A549 (cell line): ENCODE measurements at regions not wholly inside any gene's neighbourhood (a gene's known extent, or its start where the extent isn't known, plus 50 kb on each side); places are given as distances from the start of the nearest gene placed in this dataset.

Experiments
- ATAC-seq, 2 experiments: fragments of 200-7000 bp in 1 of 2; fragments of >200 bp in 1 of 2; cut with Nextera tagmentation in 1 of 2; cut with Tn5 transposase in 1 of 2; 3 replicates each; pipeline versions ENCODE4 v1.8.0 to v1.9.1; 2018 to 2020; ENCODE audit warnings: mild to moderate bottlenecking in 1 of 2, moderate library complexity in 1 of 2
- CTCF ChIA-PET: fragments of 300-600 bp; sonication (Branson Sonifier 250); formaldehyde crosslinking; extraction: SDS; loops from one replicate; lab custom pipeline; 2021; ENCODE audit warnings: antibody characterized with exemption, inconsistent platforms; lab: Yijun Ruan, JAX
- POLR2A ChIA-PET: fragments of 350-600 bp; formaldehyde crosslinking; extraction: SDS; loops from one replicate; lab custom pipeline; 2021; ENCODE audit warnings: antibody characterized with exemption, inconsistent platforms; lab: Yijun Ruan, JAX
- DNase-seq, 2 experiments: peaks; one replicate each; pipeline versions ENCODE4 v3.0.0 to v3.0.0-alpha.2; 2011 to 2016; ENCODE audit warnings: low read depth in 1 of 2, low spot score in 1 of 2
- FAIRE-seq: peaks from 2 replicates; lab custom pipeline; 2011; peaks lifted over from hg19 to GRCh38; lab: Jason Lieb, UNC
- H3K27ac ChIP-seq, 2 experiments: fragments of >200 bp; sonication (Bioruptor Twin); formaldehyde crosslinking; 3 replicates each; pipeline ENCODE4 v1.5.1; 2016 to 2017
- H3K4me1 ChIP-seq: fragments of >200 bp; sonication (Bioruptor Twin); formaldehyde crosslinking; 3 replicates; pipeline ENCODE4 v1.6.1; 2016
- H3K4me2 ChIP-seq: fragments of >200 bp; sonication (Bioruptor Twin); formaldehyde crosslinking; 3 replicates; pipeline ENCODE4 v1.6.1; 2016
- H3K4me3 ChIP-seq: fragments of >200 bp; sonication (Bioruptor Twin); formaldehyde crosslinking; 3 replicates; pipeline ENCODE4 v1.5.1; 2016
- H3K9me3 ChIP-seq: fragments of >200 bp; sonication (Bioruptor Twin); formaldehyde crosslinking; 3 replicates; pipeline ENCODE4 v1.6.1; 2016
- CBX2 ChIP-seq: fragments of 200-600 bp; sonication (generic); IDR thresholded peaks from 2 replicates; pipeline ENCODE4 v1.6.1; 2016; ENCODE audit warnings: low read depth, mild to moderate bottlenecking, borderline replicate concordance
- CHD2 ChIP-seq: fragments of 150-350 bp; IDR thresholded peaks from 2 replicates; pipeline ENCODE4 v1.6.1; 2014; ENCODE audit warnings: low read length; ENCODE audit not compliant: partially characterized antibody
- EHF ChIP-seq: fragments of 250-450 bp; sonication (Bioruptor Pico); IDR thresholded peaks from 2 replicates; pipeline ENCODE4 v1.5.0; 2020; ENCODE audit warnings: mild to moderate bottlenecking
- ELK1 ChIP-seq: fragments of 150-350 bp; IDR thresholded peaks from 2 replicates; pipeline ENCODE4 v1.6.1; 2014; ENCODE audit warnings: low read depth, mild to moderate bottlenecking, low read length
- FOSL2 ChIP-seq, 2 experiments: fragments of 450-650 bp in 1 of 2; fragments of >200 bp in 1 of 2; sonication (Bioruptor Twin) in 1 of 2; formaldehyde crosslinking; IDR thresholded peaks; 2 replicates each; pipeline versions ENCODE4 v1.5.0 to v1.6.1; 2016 to 2020; ENCODE audit warnings: mild to moderate bottlenecking in 1 of 2, moderate library complexity in 1 of 2
- FOXS1 ChIP-seq: fragments of 250-450 bp; sonication (Bioruptor Pico); IDR thresholded peaks from 2 replicates; pipeline ENCODE4 v1.5.0; 2020; ENCODE audit warnings: mild to moderate bottlenecking, moderate library complexity
- GATA3 ChIP-seq: IDR thresholded peaks from 2 replicates; pipeline ENCODE4 v1.6.1; 2012; ENCODE audit warnings: borderline replicate concordance
- HES2 ChIP-seq: fragments of >200 bp; sonication (Bioruptor Twin); formaldehyde crosslinking; IDR thresholded peaks from 2 replicates; pipeline ENCODE4 v1.6.1; 2016
- KDM1A ChIP-seq: fragments of 200-600 bp; sonication (generic); IDR thresholded peaks from 2 replicates; pipeline ENCODE4 v1.6.1; 2016; ENCODE audit warnings: low read depth, mild to moderate bottlenecking
- KDM5A ChIP-seq: fragments of 200-600 bp; sonication (generic); IDR thresholded peaks from 2 replicates; pipeline ENCODE4 v1.6.1; 2016; ENCODE audit warnings: antibody characterized with exemption, mild to moderate bottlenecking
- NFE2L2 ChIP-seq: fragments of 150-350 bp; conservative IDR thresholded peaks from 2 replicates; pipeline ENCODE4 v1.6.1; 2014; ENCODE audit warnings: low read length
- NPAS2 ChIP-seq: fragments of 250-450 bp; sonication (Bioruptor Pico); IDR thresholded peaks from 2 replicates; pipeline ENCODE4 v1.8.0; 2022; ENCODE audit warnings: mild to moderate bottlenecking, moderate library complexity, borderline replicate concordance
- NR3C1 ChIP-seq: fragments of >200 bp; sonication (Bioruptor Twin); formaldehyde crosslinking; IDR thresholded peaks from 3 replicates; pipeline ENCODE4 v1.6.1; 2017
- PBX3 ChIP-seq: IDR thresholded peaks from 2 replicates; pipeline ENCODE4 v1.6.1; 2012
- RCOR1 ChIP-seq: fragments of 150-350 bp; IDR thresholded peaks from 2 replicates; pipeline ENCODE4 v1.6.1; 2014; ENCODE audit warnings: antibody characterized with exemption, low read length, low read depth
- REST ChIP-seq: fragments of 200-600 bp; sonication (generic); IDR thresholded peaks from 2 replicates; pipeline ENCODE4 v1.6.1; 2016; ENCODE audit warnings: antibody characterized with exemption, mild to moderate bottlenecking, moderate library complexity
- RFX5 ChIP-seq: fragments of 450-650 bp; IDR thresholded peaks from 2 replicates; pipeline ENCODE4 v1.7.1; 2014; ENCODE audit warnings: antibody characterized with exemption, mild to moderate bottlenecking, moderate library complexity
- SMC3 ChIP-seq: fragments of >200 bp; sonication (Bioruptor Twin); formaldehyde crosslinking; IDR thresholded peaks from 3 replicates; pipeline ENCODE4 v1.6.1; 2018; ENCODE audit warnings: inconsistent platforms
- USF2 ChIP-seq: fragments of 450-650 bp; IDR thresholded peaks from 2 replicates; pipeline ENCODE4 v1.6.1; 2014; ENCODE audit warnings: antibody characterized with exemption
- ZC3H11A ChIP-seq: fragments of 450-650 bp; IDR thresholded peaks from 2 replicates; pipeline ENCODE4 v1.6.1; 2014; ENCODE audit warnings: antibody characterized with exemption, mild to moderate bottlenecking
- ZFP36 ChIP-seq: fragments of 450-650 bp; IDR thresholded peaks from 2 replicates; pipeline ENCODE4 v1.6.1; 2014; ENCODE audit warnings: borderline replicate concordance; ENCODE audit not compliant: partially characterized antibody
- ZSCAN20 ChIP-seq: fragments of 250-450 bp; sonication (Bioruptor Pico); IDR thresholded peaks from 2 replicates; pipeline ENCODE4 v1.8.0; 2022; ENCODE audit warnings: mild to moderate bottlenecking, moderate library complexity
- WGBS: methylation state at CpG from one replicate; pipeline ENCODE4 v1.1.6; 2017; ENCODE audit errors: missing lambda C conversion rate; 5-methylcytosine and 5-hydroxymethylcytosine counted together

- 68% methylated on average over 5 of the region's 5 CpGs for WGBS
- FAIRE-seq (no peak), ATAC-seq (no peak), DNase-seq (no peak)
- H3K27ac ChIP-seq, result no peak overlapping the region
- H3K4me3 ChIP-seq, result no peak overlapping the region
- ChIA-PET CTCF (interaction anchor here (0.9 kb wide), 1 partner anchor 51 kb away, joined by 4 read pairs; no protein-coding TSS in a partner anchor), POLR2A (no interaction called here)
- TF ChIP-seq GATA3 (no peak), ZFP36 (no peak), ZSCAN20 (CRISPR knock-in tag) (no peak), FOSL2 (IDR thresholded peaks at IDR 0.05) (no peak), FOSL2 (CRISPR knock-in tag; IDR thresholded peaks at IDR 0.05) (no peak), EHF (no peak), KDM1A (no peak), CBX2 (no peak)
- no peaks in the 10 kb centered on the region for H3K4me1 ChIP-seq
- no peaks in the 10 kb centered on the region for H3K9me3 ChIP-seq
- no peak overlapping the region for H3K4me2 ChIP-seq
Observed at GRCh38 chr6:21538186-21538798, 55.3 kb upstream of the SOX4 start.

- CTCF ChIA-PET, result no interaction called here
- 37% methylated on average over 4 of the region's 4 CpGs for WGBS
- FAIRE-seq, result no peak
Observed at GRCh38 chr6:21539621-21540100, 53.9 kb upstream of the SOX4 start.

More at GRCh38 chr6:21539621-21540100, 53.9 kb upstream of the SOX4 start:
- ATAC-seq, result no peak
- H3K9me3 ChIP-seq, result no peaks in the 10 kb centered on the region
- no peaks in the 10 kb centered on the region for H3K4me1 ChIP-seq
- POLR2A ChIA-PET, result no interaction called here
- TF ChIP-seq NPAS2 (CRISPR knock-in tag) (no peak), RCOR1 (no peak), FOXS1 (no peak), NFE2L2 (no peak), ELK1 (no peak), REST (no peak), HES2 (no peak), SMC3 (no peak), PBX3 (no peak), KDM5A (no peak), USF2 (no peak), ZC3H11A (no peak), ZFP36 (no peak), NR3C1 (no peak), RFX5 (no peak), EHF (no peak), CHD2 (no peak)
- no peak for DNase-seq
- H3K4me2 ChIP-seq, result no peak overlapping the region
- no peak overlapping the region for H3K27ac ChIP-seq
- H3K4me3 ChIP-seq, result no peak overlapping the region
